ENCODE measurements at regions not wholly inside any gene's neighbourhood (a gene's known extent, or its start where the extent isn't known, plus 50 kb on each side); places are given as distances from the start of the nearest gene placed in this dataset.

GRCh38 chr12:67843257-67843656, 146.0 kb upstream of the IFNG-AS1 start:
- no peak for DNase-seq (ENCODE audit: low read depth in 1 of 2, low spot score in 2 of 2)
- no peak overlapping the region for H3K23ac ChIP-seq (ENCODE audit: insufficient read length)
- TF ChIP-seq CHD7 (IDR thresholded peaks at IDR 0.05; ENCODE audit: insufficient replicate concordance, low read length): no peak

More at GRCh38 chr12:67843257-67843656, 146.0 kb upstream of the IFNG-AS1 start:
- H3K79me1 ChIP-seq (ENCODE audit: low read depth, low read length): no peaks in the 10 kb centered on the region
- ChIA-PET POLR2A (ENCODE audit: partially characterized antibody) (no interaction called here), CTCF (ENCODE audit: partially characterized antibody) (no interaction called here)
- no peak overlapping the region for H2AFZ ChIP-seq (ENCODE audit: low read length)
- H2BK20ac ChIP-seq (ENCODE audit: low read length): no peak overlapping the region
- no peak overlapping the region for H3K14ac ChIP-seq (ENCODE audit: insufficient read length)
- H3K27me3 ChIP-seq (replicated peaks in 1 of 4; ENCODE audit: control insufficient read depth in 3 of 4, extremely low read depth in 1 of 4, insufficient read depth in 3 of 4, low read length in 3 of 4): no peaks in the 10 kb centered on the region
- H3K9ac ChIP-seq (replicated peaks in 1 of 4; ENCODE audit: extremely low read depth in 1 of 4, low read depth in 3 of 4, low read length in 3 of 4): no peak overlapping the region
- no peak overlapping the region for H4K8ac ChIP-seq (ENCODE audit: extremely low read depth, insufficient read depth, low read length)
- FAIRE-seq: no peak
- no peaks in the 10 kb centered on the region for H3K36me3 ChIP-seq (ENCODE audit: control insufficient read depth in 2 of 4, insufficient read depth in 4 of 4, low read length in 3 of 4)
- no peak overlapping the region for H4K5ac ChIP-seq (ENCODE audit: insufficient read length, low read depth, low read length)
- no peak overlapping the region for H4K91ac ChIP-seq (replicated peaks; ENCODE audit: insufficient read length, low read length)
- no peak overlapping the region for H3K27ac ChIP-seq (ENCODE audit: low read depth, low read length)
- no peak overlapping the region for H2BK5ac ChIP-seq (ENCODE audit: low read depth, low read length)
- no peaks in the 10 kb centered on the region for H3K79me2 ChIP-seq (ENCODE audit: control insufficient read depth in 1 of 2, insufficient read depth in 2 of 2, low read length in 2 of 2)
- H3K4ac ChIP-seq (replicated peaks; ENCODE audit: insufficient read length, low read depth, low read length): no peak overlapping the region
- H3K4me3 ChIP-seq (ENCODE audit: extremely low read depth in 1 of 4, insufficient read depth in 2 of 4, low read depth in 3 of 4, low read length in 4 of 4): no peak overlapping the region
- no peak overlapping the region for H2BK120ac ChIP-seq (replicated peaks; ENCODE audit: low read depth, low read length)
- no peak overlapping the region for H3K4me2 ChIP-seq (ENCODE audit: insufficient read depth in 1 of 2, low read depth in 2 of 2, low read length in 2 of 2)
- no peaks in the 10 kb centered on the region for H4K20me1 ChIP-seq (replicated peaks in 1 of 2; ENCODE audit: control insufficient read depth in 1 of 2, insufficient read depth in 2 of 2, low read length in 2 of 2)
- H3K18ac ChIP-seq (ENCODE audit: extremely low read depth, low read length): no peak overlapping the region
- WGBS, 2 experiments (ENCODE audit: extremely low coverage in 1 of 2, insufficient coverage in 1 of 2, insufficient read length in 1 of 2, insufficient replicate concordance in 2 of 2, low coverage in 1 of 2, low lambda C conversion rate in 2 of 2, missing lambda C conversion rate in 1 of 2): 92% methylated on average over 3 of the region's 3 CpGs; no CpG with 5 or more reads in 1 of the 2 experiments
- no peak overlapping the region for H3K56ac ChIP-seq (replicated peaks; ENCODE audit: insufficient read length, low read depth, low read length)
- H3K23me2 ChIP-seq (ENCODE audit: low read depth, low read length): no peaks in the 10 kb centered on the region
- H2BK12ac ChIP-seq (ENCODE audit: low read depth, low read length): no peak overlapping the region
- H2BK15ac ChIP-seq (ENCODE audit: low read length): no peak overlapping the region
- no peaks in the 10 kb centered on the region for H3K9me3 ChIP-seq (ENCODE audit: insufficient read depth in 2 of 2, low read depth in 1 of 2, low read length in 1 of 2)
- no peak overlapping the region for H2AK5ac ChIP-seq (ENCODE audit: low read depth, low read length)
- H3K4me1 ChIP-seq (replicated peaks in 1 of 4; ENCODE audit: control insufficient read depth in 3 of 4, insufficient read depth in 4 of 4, low read length in 3 of 4): no peaks in the 10 kb centered on the region

Data from H1 (cell line).